Activated CD8-positive, alpha-beta T cell treated with anti-CD3 and anti-CD28 coated beads for 36 hours (primary cell): ENCODE measurements at regions not wholly inside any gene's neighbourhood (a gene's known extent, or its start where the extent isn't known, plus 50 kb on each side); places are given as distances from the start of the nearest gene placed in this dataset.
"Not testable (repeated sequence)": the region's sequence is repeated elsewhere in the genome, so short reads cannot be mapped to it uniquely, and the experiment has no call there.

ENCODE experiments used
- ATAC-seq: fragments of 200-7000 bp; cut with Tn5 transposase; one replicate; pipeline ENCODE4 v1.10.0; 2021; ENCODE audit warnings: mild to moderate bottlenecking, moderate library complexity
- CTCF ChIA-PET: fragments of 350-600 bp; sonication (Branson Sonifier 250); formaldehyde crosslinking; loops from one replicate; lab custom pipeline; 2021; ENCODE audit warnings: antibody characterized with exemption; lab: Charles Lee
- POLR2A ChIA-PET: fragments of 350-600 bp; sonication (Branson Sonifier 250); formaldehyde crosslinking; loops from one replicate; lab custom pipeline; 2021; ENCODE audit warnings: antibody characterized with exemption; lab: Charles Lee
- DNase-seq: peaks from one replicate; pipeline ENCODE4 v3.0.0-alpha.2; 2020
- H3K27ac Mint-ChIP-seq: one replicate; pipeline ENCODE4 v1.8.0; 2021; ENCODE audit warnings: mild to moderate bottlenecking, mixed read lengths
- H3K27me3 Mint-ChIP-seq: one replicate; pipeline ENCODE4 v1.8.0; 2021; ENCODE audit warnings: mixed read lengths
- H3K36me3 Mint-ChIP-seq: one replicate; pipeline ENCODE4 v1.8.0; 2021; ENCODE audit warnings: low read depth, mixed read lengths
- H3K4me1 Mint-ChIP-seq: one replicate; pipeline ENCODE4 v1.8.0; 2021; ENCODE audit warnings: low read depth, mixed read lengths
- H3K4me3 Mint-ChIP-seq: one replicate; pipeline ENCODE4 v1.8.0; 2021; ENCODE audit warnings: mild to moderate bottlenecking, moderate library complexity, mixed read lengths
- H3K9me3 Mint-ChIP-seq: one replicate; pipeline ENCODE4 v1.8.0; 2021; ENCODE audit warnings: mixed read lengths
- intact Hi-C: fragments of 100-400 bp; cut with micrococcal nuclease; formaldehyde crosslinking; loops from one replicate; pipeline ENCODE4 v1.10.0; 2022
- TF ChIP-seq, protein P1 (sequence below): fragments of 200-600 bp; IDR thresholded peaks from one replicate; pipeline ENCODE4 v1.8.0; 2022; ENCODE audit warnings: antibody characterized with exemption, mild to moderate bottlenecking

DNA sequence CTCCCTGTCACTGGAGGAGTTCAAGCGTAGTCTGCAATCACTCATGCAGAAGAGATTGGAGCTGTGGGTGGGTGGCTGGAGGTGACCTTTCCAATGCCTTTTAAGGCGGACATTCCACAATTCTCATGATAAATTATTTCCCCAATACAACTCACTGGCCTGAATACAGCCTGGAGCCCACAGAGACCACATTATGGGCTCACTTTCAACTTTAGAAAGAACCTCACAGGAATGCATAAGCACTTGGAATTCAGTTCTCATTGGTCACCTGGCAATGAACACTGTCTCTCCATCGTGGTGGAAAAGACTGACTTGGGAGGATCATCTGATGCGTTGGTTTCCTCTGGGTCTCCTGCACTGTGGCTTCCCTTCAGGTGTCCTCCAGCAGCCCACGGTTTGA, 151.8 kb upstream of the KCND3 start:
- TF ChIP-seq, protein P1, sequence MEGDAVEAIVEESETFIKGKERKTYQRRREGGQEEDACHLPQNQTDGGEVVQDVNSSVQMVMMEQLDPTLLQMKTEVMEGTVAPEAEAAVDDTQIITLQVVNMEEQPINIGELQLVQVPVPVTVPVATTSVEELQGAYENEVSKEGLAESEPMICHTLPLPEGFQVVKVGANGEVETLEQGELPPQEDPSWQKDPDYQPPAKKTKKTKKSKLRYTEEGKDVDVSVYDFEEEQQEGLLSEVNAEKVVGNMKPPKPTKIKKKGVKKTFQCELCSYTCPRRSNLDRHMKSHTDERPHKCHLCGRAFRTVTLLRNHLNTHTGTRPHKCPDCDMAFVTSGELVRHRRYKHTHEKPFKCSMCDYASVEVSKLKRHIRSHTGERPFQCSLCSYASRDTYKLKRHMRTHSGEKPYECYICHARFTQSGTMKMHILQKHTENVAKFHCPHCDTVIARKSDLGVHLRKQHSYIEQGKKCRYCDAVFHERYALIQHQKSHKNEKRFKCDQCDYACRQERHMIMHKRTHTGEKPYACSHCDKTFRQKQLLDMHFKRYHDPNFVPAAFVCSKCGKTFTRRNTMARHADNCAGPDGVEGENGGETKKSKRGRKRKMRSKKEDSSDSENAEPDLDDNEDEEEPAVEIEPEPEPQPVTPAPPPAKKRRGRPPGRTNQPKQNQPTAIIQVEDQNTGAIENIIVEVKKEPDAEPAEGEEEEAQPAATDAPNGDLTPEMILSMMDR, result no peak

GRCh38 chr1:112141923-112142322, 152.5 kb upstream of the KCND3 start:
- no peak for DNase-seq
- intact Hi-C loops, result no loop called here
- no peaks in the 10 kb centered on the region for H3K4me1 Mint-ChIP-seq
- no peak overlapping the region for H3K27ac Mint-ChIP-seq
- TF ChIP-seq, protein P1, result no peak
- ATAC-seq, result no peak
- no peak overlapping the region for H3K4me3 Mint-ChIP-seq
- H3K27me3 Mint-ChIP-seq, result peaks cover 12% of the 10 kb centered on the region
- ChIA-PET POLR2A (no interaction called here), CTCF (no interaction called here)
- no peaks in the 10 kb centered on the region for H3K36me3 Mint-ChIP-seq
- H3K9me3 Mint-ChIP-seq, result no peaks in the 10 kb centered on the region

More for the DNA sequence above, 151.8 kb upstream of the KCND3 start:
- ChIA-PET CTCF (no interaction called here), POLR2A (no interaction called here)
- ATAC-seq, result no peak
- Mint-ChIP-seq H3K27ac (no peak overlapping the region), H3K36me3 (no peaks in the 10 kb centered on the region), H3K27me3 (peaks cover 12% of the 10 kb centered on the region), H3K4me3 (no peak overlapping the region), H3K4me1 (no peaks in the 10 kb centered on the region), H3K9me3 (no peaks in the 10 kb centered on the region)
- intact Hi-C loops, result no loop called here
- no peak for DNase-seq

DNA sequence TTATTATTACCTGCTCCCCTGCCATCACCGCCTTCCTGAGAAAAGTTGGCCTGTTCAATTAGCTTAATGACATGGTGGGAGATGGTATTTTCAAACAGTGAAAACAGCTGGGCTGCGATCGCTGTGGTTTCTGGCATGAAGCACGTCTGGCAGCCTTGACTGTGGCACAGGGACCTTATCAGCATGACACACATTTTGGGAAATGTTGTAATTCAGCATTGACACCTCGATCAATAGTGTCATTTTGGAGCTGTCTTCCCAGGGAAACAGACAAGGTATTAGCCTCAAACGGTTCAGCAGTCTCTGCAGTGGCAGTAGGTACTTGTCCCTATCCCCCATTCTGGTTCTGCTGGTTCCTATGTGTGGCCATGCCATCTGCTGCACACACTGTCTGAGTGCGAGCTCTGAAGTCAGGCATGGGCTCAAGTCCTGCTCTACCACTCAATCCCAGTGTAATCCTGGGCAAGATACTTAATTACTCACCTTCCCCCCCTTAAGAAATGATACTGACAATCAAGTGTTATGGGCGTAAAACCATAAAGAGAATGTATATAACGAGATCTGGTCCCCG, 154.5 kb upstream of the KCND3 start:
- no peak overlapping the region for H3K27ac Mint-ChIP-seq
- no peak for ATAC-seq
- H3K4me3 Mint-ChIP-seq, result no peak overlapping the region
- peaks cover 16% of the 10 kb centered on the region for H3K27me3 Mint-ChIP-seq
- peaks cover 6% of the 10 kb centered on the region for H3K9me3 Mint-ChIP-seq
- ChIA-PET CTCF (no interaction called here), POLR2A (no interaction called here)
- DNase-seq, result no peak
- H3K36me3 Mint-ChIP-seq, result no peaks in the 10 kb centered on the region
- intact Hi-C loops, result no loop called here
- no peaks in the 10 kb centered on the region for H3K4me1 Mint-ChIP-seq
- TF ChIP-seq, protein P1, result no peak

DNA sequence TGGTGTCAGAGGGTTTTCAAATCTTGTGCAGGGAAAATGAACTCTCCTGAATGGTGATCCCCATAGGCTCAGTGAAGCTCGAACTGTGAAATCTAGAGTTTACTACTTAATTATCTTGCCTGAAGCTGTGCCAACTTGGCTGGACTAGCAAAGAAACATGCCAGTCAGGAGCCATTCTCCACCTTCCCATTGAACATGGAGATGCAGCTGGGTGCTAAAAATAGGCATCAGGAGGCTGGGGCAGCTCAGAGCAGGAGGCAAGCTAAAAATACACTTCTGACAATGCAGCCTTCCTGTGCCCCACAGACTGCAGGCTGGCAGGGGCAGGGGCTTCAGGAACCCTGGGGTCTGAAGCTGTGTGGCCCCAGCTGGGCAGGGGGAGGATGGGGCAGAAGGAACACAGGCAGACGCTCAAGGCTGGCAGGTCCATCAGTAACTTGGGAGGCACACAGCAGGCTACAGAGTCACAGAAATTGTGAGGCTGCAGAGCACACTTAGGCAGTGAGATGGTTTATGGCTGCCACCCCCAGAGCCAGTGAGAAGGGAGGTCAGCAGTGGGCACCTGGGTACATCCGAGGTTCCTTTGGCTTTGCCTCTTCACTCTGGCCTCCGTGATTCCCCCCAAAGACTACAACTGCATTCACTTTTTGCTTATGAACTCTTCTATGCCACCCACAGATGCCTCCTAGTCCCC, 155.4 kb upstream of the KCND3 start:
- ChIA-PET POLR2A (no interaction called here), CTCF (no interaction called here)
- DNase-seq (no peak), ATAC-seq (no peak)
- TF ChIP-seq, protein P1, result no peak
- no peak overlapping the region for H3K4me3 Mint-ChIP-seq
- intact Hi-C loops, result no loop called here
- no peaks in the 10 kb centered on the region for H3K4me1 Mint-ChIP-seq
- no peak overlapping the region for H3K27ac Mint-ChIP-seq
- no peaks in the 10 kb centered on the region for H3K36me3 Mint-ChIP-seq
- H3K27me3 Mint-ChIP-seq, result peaks cover 16% of the 10 kb centered on the region
- H3K9me3 Mint-ChIP-seq, result peaks cover 6% of the 10 kb centered on the region

- ChIA-PET CTCF (no interaction called here), POLR2A (no interaction called here)
- Mint-ChIP-seq H3K9me3 (peaks cover 9% of the 10 kb centered on the region), H3K4me1 (no peaks in the 10 kb centered on the region), H3K36me3 (no peaks in the 10 kb centered on the region), H3K27me3 (peaks cover 14% of the 10 kb centered on the region), H3K4me3 (no peak overlapping the region), H3K27ac (no peak overlapping the region)
- ATAC-seq, result no peak
- no peak for DNase-seq
- TF ChIP-seq, protein P1, result no peak
- intact Hi-C loops, result no loop called here
Observed at GRCh38 chr1:112146201-112146715, 156.8 kb upstream of the KCND3 start.

GRCh38 chr1:112160214-112160613, 170.7 kb upstream of the KCND3 start:
- DNase-seq, H3K36me3 Mint-ChIP-seq, POLR2A ChIA-PET, H3K27ac Mint-ChIP-seq, ATAC-seq, intact Hi-C loops, H3K4me1 Mint-ChIP-seq, H3K9me3 Mint-ChIP-seq, CTCF ChIA-PET, H3K4me3 Mint-ChIP-seq: not testable (repeated sequence)
- peaks cover 12% of the 10 kb centered on the region for H3K27me3 Mint-ChIP-seq
